HG02870 (cell line): ENCODE measurements at regions not wholly inside any gene's neighbourhood (a gene's known extent, or its start where the extent isn't known, plus 50 kb on each side); places are given as distances from the start of the nearest gene placed in this dataset.

Experiments used
- ATAC-seq: cut with Tn5 transposase; IDR thresholded peaks from one replicate; pipeline ENCODE4 v1.9.1; 2021; ENCODE audit warnings: mild to moderate bottlenecking, moderate library complexity; ENCODE audit not compliant: unreplicated experiment

DNA sequence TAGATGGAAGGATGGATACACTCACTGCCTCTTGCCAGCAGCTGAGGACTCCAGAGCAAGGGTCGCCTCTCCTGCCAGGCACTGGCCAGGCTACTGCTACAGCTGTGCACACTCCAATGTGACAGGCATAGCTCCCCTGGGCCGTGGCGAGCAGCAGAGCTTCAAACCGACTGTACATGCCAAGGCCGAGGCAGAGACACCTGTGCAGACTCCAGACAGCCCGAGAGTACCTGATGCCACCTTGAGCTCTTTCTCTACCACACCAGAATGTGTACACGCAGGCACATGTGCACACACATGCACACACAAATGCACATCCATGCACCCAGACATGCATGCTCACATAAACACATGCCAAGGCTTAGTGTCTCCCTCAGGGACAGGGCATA is 508.3 kb upstream of the MYT1L start:
- ATAC-seq: no peak

DNA sequence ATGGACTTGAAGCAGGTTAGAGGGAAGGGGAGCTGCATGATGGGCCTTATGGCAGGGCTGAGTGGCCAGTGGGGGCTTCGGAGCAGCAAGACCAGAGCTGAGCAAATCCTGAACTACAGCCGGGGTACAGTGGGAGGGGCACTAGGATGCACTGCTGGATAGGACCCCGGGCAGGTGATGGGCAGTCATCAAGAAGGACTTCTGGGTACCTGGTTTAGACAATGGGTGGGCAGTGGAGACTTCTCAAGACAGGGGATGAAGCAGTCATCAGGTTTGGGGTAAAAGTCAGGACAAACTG is 507.4 kb upstream of the MYT1L start:
- ATAC-seq: no peak

DNA sequence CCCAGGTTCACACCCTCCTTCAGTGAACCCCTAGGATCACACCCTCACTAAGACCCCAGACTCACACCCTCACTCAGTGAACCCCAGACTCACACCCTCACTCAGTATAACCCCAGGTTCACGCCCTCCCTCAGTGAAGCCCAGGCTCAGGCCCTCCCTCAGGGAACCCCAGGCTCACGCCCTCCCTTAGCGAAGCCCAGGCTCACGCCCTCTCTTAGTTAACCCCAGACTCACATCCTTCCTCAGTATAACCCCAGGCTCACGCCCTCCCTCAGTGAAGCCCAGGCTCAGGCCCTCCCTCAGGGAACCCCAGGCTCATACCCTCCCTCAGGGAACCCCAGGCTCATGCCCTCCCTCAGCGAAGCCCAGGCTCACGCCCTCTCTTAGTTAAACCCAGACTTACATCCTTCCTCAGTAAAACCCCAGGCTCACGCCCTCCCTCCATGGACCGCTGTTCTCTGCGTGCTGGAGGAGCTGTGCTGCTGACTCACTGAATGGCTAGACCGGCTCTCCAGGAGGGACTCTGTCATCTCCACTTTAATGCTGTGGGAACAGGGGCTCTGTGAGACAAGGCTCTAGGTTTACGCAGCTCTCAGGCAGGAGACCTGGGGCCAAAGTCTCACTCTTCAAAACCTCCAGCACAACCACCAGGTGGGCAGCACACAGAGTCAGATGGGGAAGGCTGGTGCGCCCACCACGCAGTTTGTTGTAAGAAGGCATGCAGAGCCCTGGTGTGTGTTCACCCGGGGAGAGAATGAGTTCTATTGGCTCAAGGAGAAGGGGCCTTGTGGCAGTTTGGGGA is 506.9 kb upstream of the MYT1L start:
- ATAC-seq: no peak

DNA sequence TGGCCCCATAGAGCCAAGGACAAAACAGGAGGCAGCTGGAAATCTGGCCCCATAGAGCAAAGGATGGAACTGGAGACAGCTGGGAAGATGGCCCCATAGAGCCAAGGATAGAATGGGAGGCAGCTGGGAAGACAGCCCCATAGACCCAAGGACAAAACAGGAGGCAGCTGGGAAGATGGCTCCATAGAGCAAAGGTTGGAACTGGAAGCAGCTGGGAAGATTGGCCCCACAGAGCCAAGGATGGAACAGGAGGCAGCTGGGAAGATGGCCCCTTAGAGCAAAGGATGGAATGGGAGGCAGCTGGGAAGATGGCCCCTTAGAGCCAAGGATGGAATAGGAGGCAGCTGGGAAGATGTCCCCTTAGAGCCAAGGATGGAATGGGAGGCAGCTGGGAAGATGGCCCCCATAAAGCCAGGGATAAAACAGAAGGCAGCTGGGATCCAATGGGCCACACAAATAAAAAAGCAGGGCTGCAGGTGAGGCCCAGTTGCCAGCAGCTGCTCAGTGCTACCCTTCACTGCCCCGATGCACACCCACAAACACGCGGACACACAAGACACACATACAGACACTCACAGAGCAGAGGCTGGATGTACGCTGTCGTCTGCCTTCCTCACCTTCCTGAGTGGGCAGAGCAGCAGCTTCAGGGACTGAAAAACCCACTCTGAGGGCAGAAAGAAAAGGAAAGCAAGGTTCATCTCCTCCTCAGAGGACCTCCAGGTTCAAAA is 505.4 kb upstream of the MYT1L start:
- ATAC-seq: no peak

DNA sequence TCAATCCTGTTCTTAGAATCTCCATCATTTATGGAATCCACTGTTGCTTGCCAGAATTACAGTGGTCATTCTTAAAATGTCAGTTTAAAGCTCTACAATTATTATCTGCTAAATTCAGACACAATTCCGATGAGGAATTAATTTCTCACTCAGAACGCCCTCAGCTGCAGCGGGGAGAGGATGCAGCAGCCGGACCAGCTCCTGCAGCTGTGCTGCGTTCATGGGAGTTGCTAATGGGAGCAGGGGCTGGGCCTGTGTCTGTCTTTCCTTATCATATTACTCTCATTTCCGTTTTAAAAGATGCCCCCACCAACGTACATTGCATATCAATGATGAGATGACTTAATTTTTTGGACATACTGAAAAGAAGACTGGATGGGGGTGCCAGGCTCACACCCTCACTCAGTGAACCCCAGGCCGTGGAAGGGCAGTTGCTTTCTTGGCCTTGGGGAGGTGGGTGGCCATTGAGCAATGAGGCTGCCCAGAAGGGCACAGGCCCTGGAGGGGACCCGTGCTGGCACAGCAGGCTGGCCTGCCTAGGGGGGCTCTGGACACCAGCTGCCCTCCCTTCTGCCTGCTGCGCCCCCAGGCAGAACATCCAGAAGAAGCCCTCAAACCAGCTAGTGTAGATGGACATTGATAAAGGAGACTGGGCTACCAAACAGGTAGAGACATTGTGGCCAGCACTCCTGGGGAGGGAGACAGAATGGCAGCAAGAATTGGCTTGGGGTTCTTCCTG is 503.6 kb upstream of the MYT1L start:
- no peak for ATAC-seq

DNA sequence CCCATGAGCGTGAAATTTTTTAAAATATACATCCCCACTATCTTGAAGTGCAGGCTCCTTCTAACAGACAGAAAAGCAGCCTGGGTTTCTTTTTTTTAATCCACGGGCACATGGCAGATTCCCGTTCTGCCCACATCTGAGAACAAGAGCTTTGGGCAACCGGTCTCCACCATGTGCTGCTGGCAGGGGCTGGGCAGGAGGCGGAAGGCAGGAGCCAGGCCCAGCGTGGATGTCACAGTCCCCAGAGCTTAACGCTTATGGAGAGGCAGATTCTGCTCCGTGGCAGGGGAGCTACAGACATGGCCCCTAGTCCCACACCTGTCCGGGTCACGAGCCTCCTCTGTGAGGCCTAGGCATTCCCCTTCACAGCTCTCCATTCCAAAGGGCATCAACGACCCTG is 503.0 kb upstream of the MYT1L start:
- no peak for ATAC-seq

DNA sequence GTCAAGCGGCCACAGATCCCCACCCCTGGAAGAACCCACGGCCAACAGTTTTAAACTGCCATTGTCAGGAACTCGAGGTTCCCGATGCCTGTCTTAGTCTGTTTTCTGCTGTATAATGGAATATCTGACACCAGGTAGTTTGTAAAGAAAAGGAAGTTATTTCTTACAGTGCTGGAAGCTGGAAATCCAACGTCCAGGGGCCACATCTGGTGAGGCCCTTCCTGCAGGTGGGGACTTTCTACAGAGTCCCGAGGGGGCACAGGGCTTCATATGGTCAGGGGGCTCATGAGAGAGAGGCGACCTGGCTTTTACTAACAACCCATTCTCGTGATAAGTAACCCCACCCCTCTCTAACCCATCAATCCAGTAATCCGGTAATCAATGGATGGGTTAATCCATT is 501.6 kb upstream of the MYT1L start:
- no peak for ATAC-seq

DNA sequence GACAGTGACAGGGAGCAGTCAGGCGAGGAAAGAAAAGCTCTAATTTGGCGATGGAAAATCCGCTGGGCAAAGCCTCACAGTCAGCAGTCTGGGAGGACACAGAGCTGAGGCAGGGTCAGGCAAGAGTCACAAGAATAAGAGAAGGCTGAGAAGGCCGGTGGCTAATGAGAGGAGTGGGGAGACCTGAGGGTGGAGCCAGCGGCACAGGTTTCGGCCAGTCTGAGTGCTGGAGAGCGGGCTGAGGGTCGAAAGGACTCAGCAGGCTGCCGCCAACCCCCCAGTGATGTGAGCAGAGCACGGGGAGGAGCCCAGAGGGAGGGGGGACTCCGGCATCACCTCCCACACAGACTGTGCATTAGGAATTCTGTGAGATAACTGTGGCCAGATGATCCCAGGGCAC is 500.6 kb upstream of the MYT1L start:
- ATAC-seq: no peak

DNA sequence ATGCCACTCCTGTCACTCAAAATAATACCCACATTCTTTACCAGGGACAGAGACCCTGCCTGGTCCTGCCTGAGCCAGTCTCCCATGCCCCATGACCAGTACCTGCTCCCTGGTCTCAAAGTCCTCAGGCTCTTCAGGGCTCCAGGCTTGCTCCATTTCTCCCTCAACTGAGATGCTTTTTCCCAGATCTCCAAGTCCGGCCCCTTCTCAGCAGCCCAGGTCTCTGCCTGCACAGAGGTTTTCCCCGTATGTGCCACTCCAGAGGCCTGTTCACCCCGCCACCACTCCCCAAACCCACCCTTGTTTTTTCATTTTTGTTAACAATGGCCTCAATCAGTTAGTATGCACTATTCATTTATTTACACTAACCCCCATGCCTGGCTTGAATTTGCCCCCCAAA is 499.5 kb upstream of the MYT1L start:
- ATAC-seq: no peak

DNA sequence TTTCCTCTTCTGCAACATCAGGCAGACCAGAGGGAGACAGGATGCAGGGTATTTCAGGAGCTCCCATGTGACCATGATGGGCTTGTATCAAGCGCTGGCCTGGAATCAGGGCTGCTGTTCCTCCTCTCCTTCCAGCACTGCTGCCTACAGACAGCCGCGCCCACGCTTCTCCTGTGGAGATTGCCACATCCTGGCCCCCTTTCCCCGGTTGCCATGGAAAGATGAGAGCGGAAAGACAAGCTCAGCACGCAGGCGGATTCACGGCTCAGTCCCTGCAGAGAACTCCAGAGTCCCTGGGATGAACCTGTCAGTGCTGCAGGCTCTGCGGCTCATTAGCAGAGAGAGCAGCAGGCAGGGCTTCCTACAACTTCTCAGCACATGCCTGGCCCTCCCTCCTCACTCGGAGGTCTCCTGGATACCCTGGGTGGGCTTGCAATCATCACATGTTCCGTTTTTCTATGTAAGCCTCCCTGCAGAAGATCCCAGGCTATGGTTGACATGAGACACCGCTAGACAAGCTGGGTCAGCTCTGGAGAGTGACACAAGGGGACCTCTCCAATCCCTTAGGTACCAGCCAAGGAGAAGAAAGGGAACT is 497.8 kb upstream of the MYT1L start:
- ATAC-seq: no peak

DNA sequence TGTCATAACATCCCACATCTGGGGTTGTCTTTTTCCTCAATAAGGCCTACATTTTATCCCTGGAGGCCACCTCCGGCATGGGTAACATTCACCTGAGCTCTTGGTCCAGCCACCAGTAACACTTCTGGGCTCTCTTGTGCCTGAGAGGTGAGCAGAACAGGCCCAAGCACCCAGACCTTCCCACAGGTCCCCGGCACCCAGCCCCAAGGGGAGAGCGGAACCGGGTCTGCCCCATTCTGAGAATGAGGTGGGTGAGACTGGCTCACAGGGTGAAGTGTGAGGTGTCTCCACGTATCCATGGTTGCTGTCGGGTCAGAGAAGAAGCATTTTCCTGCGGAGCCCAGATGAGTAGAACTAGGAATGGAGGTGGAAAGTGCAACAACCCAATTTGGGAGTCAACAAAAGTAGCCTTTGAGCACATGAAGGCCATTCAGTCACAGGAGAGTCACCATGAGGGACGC is 496.7 kb upstream of the MYT1L start:
- ATAC-seq: no peak

DNA sequence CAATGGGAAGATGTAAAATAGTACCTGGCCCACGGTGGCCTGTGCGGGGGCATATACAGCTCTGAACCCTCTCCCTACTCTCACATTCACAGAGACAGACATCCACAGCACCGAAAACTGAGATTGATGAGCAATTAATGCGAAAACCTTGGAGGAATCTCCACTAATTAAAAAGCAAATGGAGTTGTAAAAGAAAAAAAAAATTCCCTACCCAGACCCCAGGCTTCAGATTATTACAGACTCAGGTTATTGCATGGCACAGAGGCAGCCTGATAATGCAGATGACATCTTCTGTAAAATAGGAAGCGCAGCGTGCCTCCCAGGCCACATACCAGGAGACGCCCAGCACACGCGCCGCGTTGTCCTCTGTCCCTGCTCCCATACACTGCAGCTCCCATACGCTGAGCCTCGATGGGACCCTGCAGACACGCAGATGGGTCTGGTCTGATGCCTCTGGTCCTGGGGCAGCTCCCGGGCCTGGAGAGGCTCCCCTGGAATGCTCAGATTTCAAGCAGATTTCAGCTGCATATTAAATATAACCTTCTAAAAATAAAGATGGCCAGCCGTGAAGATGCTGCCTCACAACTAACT is 496.1 kb upstream of the MYT1L start:
- no peak for ATAC-seq

DNA sequence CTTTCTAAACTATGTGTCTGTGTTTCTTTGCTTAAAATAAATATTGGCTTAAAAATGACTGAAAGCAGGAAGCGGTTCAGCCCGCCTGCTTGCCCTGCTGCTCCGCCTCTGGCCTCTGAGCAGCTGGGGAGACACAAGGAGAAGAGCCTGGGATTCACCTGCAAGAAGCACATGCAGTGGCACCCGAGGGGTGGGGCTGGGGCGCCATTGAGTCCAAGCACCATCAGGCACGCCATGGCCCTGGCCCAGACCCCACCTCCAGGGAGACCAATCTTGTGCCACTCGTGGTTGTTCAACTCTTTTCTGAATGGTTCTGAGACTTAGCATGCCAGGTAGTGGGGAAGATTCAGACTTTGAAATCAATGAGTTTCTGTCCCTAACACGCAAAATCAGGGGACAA is 495.5 kb upstream of the MYT1L start:
- ATAC-seq: no peak

DNA sequence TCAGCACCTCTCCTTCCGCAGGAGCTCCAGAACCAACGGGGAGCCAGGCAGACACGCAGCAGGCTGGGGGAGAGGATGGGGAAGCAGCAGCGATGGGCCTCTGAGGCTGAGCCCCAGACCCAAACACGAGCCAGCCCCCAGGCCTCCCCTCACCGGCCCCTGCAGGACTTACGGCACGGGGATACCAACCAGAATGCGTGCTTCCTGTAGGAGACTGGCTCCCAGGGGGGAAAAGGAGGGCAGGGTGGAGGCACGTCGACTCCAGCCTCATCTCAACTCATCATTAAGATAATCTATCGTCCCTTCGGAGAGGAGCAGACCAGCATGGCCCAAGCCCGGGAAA is 495.1 kb upstream of the MYT1L start:
- ATAC-seq: no peak

DNA sequence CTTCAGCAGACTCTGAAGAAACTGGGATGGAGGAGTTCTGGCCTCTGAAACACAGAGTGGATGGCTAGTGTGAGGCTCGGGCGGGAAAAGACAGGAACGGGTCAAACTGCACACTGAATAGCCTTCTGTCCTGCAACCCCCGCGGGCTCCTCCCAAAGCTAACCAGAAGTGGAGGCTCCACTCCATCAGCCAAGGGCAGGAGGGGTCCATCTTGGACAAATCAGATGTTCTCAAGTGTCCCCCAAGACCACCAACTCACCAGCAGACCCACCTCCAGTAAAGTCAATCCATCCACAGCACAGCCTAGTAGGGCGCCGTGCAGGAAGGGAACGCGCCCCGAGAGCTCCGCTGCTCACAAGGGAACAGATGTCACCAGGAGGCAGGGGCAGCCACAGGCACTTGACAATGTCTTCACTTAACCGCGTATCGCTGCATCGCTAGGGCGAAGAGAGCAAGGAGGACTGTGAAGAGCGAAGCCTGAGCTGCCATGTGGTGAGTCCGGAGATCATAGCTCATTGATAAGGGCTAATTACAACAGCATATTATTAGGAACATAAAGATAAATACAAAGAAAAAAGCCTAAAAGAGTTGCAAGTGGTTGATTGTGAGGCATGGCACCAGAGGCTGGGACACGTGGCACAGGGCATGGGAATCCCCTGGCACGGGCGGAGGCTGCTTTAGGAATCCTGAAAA is 494.6 kb upstream of the MYT1L start:
- no peak for ATAC-seq

DNA sequence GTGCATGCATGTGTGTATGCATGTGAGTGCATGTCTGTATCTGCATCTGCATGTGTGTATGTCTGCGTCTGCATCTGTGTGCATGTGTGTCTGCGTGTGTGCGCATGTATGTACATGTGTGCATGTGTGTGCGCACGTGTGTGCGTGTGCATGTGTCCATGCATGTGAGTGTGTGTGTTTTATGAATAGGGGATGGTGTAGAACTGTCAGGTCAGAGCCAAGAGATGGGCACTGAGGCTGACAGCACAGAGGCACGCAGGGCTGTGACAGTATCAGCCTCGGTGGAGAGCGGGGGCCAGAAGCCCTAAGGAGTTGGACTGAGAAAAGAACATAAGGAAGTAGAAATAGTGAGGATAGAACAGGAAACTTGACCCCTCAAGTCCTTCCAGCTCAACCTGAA is 494.0 kb upstream of the MYT1L start:
- no peak for ATAC-seq

DNA sequence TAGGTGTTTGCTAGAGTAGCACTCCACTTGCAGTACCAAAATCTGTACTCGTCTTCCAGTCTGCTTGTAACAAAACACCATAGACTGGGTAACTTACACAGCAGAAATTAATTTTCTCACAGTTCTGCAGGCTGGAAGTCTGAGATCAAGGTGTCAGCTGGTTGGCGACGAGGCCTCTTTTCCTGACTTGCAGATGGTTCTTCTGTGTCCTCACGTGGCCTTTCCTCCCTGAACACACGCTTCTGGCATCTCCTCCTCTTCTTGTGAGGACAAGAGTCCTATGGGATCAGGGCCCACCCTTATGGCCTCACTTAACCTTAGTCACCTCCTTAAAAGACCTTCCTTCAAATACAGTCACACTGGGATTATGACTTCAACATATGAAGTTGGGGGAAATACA is 493.5 kb upstream of the MYT1L start:
- ATAC-seq: no peak

DNA sequence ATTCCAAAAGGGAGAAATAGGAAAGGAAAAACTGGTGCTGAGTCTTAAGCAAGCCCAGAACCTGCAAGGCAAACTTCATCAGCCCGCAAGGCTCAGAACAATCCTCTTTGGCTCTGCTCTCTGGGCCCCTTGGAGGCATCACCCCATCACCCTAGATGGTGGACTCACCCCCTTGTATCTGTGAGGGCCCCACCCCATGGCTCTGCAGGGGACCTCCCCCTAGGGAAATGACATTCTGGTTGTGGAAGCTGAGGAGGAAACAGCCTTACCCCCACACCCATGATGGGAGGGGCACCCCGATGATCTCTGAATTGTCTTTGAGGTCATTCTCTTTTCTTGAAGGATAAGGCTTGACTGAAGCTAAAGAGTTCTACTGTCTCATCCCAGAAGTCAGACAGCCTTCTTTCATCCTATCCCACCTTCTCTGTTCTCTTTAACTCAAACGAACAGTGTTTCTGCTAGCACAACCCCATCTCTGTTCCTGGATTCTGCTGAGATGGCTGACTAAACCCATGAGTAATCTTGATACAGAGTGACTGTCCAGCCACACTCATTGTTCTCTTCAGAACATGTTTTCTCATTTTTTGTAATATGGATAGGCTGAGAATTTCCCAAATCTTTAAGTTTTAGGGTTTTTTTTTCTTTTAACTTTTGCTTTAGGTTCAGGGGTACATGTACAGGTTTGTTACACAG is 492.1 kb upstream of the MYT1L start:
- ATAC-seq: no peak

DNA sequence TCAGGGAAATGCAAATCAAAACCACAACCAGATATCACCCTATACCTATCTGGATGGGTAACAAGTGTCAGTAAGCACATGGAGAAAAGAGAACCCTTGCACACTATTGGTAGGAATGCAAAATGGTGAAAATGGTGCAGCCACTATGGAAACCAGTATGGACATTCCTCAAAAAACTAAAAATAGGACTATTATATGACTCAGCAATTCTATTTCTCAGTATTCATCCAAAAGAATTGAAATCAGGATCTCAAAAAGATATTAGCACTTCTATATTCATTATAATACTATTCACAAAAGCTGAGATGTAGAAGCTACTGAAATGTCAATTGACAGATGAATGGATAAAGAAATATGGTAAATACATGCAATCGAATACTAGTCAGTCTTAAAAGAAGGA is 491.1 kb upstream of the MYT1L start:
- ATAC-seq: no peak

DNA sequence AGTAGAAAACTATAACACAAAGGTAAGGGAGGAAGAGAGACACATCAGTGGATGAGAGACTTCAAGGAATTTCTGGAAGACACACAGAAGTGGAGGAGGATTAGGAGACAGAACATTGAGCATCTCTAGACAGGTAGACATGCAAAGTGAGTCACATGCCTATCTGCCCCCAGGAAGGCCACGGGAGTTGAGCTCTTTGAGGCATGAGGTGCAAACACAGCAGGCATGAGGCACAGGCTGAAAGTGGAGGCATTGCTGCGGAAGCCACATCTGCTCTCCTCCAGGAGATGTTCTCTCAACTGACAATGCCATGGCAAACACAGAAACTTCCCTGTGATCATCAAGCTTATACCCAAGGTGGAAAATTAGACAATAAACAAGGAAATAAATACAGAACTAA is 481.6 kb upstream of the MYT1L start:
- ATAC-seq: no peak
